Prostate gland (tissue), 2 donors: ENCODE measurements at regions not wholly inside any gene's neighbourhood (a gene's known extent, or its start where the extent isn't known, plus 50 kb on each side); places are given as distances from the start of the nearest gene placed in this dataset.

Source experiments
- DNase-seq: peaks from one replicate; pipeline ENCODE4 v3.0.0-alpha.2; 2019; ENCODE audit warnings: low spot score
- H3K27ac ChIP-seq, 2 donors: fragments of 200-600 bp; sonication (generic); 2 replicates each; pipeline ENCODE4 v1.5.1; 2017 to 2019
- H3K27me3 ChIP-seq: fragments of 200-600 bp; sonication (generic); replicated peaks from 2 replicates; pipeline ENCODE4 v1.5.1; 2019; ENCODE audit not compliant: insufficient read depth
- H3K36me3 ChIP-seq, 2 donors: fragments of 200-600 bp; sonication (generic); 1 replicate in 1 of 2; 2 replicates in 1 of 2; pipeline versions ENCODE4 v1.5.1 to v1.8.1; 2017 to 2019
- H3K4me1 ChIP-seq: fragments of 200-600 bp; sonication (generic); replicated peaks from 2 replicates; pipeline ENCODE4 v1.5.1; 2019
- H3K4me3 ChIP-seq, 2 donors: fragments of 200-600 bp; sonication (generic); 2 replicates each; pipeline ENCODE4 v1.5.1; 2017 to 2019
- H3K9me3 ChIP-seq: fragments of 200-600 bp; sonication (generic); 2 replicates; pipeline ENCODE4 v1.5.1; 2017
- POLR2A ChIP-seq: fragments of 450-650 bp; IDR thresholded peaks from one replicate; pipeline ENCODE4 v1.6.1; 2016; ENCODE audit warnings: antibody characterized with exemption, mild to moderate bottlenecking
- POLR2AphosphoS5 ChIP-seq: sonication (generic); formaldehyde crosslinking; IDR thresholded peaks from one replicate; pipeline ENCODE4 v1.6.1; 2017; ENCODE audit warnings: antibody characterized with exemption
- WGBS: methylation state at CpG from one replicate; pipeline ENCODE4 v1.1.5; 2018; 5-methylcytosine and 5-hydroxymethylcytosine counted together
- intact Hi-C: fragments of 100-400 bp; cut with DNase I; formaldehyde crosslinking; loops from one replicate; pipeline ENCODE4 v1.14.2; 2022
- TF ChIP-seq, protein P1 (sequence below), 4 experiments: fragments of 200-600 bp in 2 of 4; fragments of 450-650 bp in 2 of 4; sonication (generic) in 2 of 4; IDR thresholded peaks; 1 replicate in 3 of 4; 2 replicates in 1 of 4; pipeline ENCODE4 v1.5.1; 2016 to 2019; ENCODE audit warnings: antibody characterized with exemption in 4 of 4, mild to moderate bottlenecking in 2 of 4, moderate library complexity in 2 of 4

DNA sequence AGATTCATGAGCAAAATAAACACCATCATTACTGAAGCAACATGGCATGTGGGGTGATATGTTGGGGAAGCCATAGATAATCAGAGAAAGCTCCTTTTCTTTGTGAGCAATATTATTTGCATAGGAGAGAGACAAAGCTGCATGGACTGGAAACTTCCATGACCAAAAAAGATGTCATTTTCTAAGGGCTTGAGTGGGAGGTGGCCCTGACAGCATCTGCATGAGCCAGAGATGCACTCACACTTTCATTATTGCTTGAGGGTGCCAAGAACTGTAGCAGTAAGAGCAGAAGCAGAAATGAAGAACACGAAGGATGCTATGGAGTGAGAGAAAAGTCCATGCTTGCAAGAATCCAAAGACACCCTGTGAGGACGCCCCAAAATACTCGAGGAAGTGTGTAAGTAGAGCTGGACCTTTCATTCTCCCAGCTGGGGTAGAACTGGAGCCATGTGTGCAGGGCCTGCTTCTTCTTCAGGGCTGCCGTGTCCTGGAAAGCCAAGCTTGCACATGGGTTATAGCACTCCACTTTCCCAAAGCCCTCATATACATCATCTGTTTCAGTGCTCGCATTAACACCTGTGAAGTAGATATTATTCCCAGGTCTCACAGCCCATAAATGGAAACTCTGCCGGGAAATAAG is 851.2 kb downstream of the DHX35 start:
- 89% methylated on average over 6 of the region's 6 CpGs for WGBS
- no peak overlapping the region for H3K4me3 ChIP-seq
- H3K9me3 ChIP-seq = no peaks in the 10 kb centered on the region
- intact Hi-C loops = no loop called here
- DNase-seq = no peak
- H3K4me1 ChIP-seq = no peaks in the 10 kb centered on the region
- no peaks in the 10 kb centered on the region for H3K27me3 ChIP-seq
- TF ChIP-seq, protein P1, sequence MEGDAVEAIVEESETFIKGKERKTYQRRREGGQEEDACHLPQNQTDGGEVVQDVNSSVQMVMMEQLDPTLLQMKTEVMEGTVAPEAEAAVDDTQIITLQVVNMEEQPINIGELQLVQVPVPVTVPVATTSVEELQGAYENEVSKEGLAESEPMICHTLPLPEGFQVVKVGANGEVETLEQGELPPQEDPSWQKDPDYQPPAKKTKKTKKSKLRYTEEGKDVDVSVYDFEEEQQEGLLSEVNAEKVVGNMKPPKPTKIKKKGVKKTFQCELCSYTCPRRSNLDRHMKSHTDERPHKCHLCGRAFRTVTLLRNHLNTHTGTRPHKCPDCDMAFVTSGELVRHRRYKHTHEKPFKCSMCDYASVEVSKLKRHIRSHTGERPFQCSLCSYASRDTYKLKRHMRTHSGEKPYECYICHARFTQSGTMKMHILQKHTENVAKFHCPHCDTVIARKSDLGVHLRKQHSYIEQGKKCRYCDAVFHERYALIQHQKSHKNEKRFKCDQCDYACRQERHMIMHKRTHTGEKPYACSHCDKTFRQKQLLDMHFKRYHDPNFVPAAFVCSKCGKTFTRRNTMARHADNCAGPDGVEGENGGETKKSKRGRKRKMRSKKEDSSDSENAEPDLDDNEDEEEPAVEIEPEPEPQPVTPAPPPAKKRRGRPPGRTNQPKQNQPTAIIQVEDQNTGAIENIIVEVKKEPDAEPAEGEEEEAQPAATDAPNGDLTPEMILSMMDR (IDR thresholded peaks at IDR 0.05) = no peak
- no peak for TF ChIP-seq POLR2AphosphoS5
- TF ChIP-seq POLR2A = no peak
- H3K27ac ChIP-seq = no peak overlapping the region
- H3K36me3 ChIP-seq = no peaks in the 10 kb centered on the region

DNA sequence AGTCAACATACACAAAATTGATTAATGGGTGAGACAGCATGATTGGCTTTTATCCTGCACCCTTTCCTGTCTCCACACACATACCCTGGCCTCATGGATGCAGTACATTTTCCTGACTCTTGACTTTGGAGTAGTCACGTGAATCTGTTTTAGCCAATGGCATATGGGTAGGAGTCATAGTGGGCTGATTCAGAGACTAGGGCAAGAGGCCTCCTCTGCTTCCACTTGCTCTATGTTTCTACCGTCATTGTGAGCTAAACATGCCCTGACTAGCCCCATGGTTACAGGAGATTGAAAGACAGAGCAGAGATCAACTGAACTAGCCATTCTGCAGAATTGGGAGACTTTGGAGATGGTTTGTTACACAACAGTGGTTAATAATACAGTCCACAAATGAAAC is 850.0 kb downstream of the DHX35 start:
- 81% methylated on average over 2 of the region's 2 CpGs for WGBS
- no peaks in the 10 kb centered on the region for H3K4me1 ChIP-seq

DNA sequence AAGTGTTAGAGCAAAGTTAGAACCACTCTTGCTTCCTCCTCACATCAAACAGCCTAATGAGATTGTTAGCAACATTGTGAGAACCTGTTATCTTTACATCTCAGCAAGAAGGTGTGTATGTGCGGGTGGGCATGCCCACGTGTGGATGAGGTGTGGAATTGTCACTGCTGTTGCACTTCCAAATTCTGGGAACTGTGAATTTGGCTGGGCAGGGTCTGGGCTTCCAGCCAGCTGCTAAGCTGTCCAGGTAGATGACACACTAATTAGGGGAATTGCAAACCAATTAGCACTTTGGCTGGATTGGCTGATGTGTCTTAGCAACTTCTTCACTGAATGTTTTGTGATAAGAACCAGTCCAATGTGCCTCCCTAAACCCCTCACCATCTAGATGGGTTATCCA is 848.2 kb downstream of the DHX35 start:
- 57% methylated on average over 2 of the region's 2 CpGs for WGBS
- TF ChIP-seq POLR2AphosphoS5 (no peak), POLR2A (no peak)
- TF ChIP-seq, protein P1 (IDR thresholded peaks at IDR 0.05) = no peak

More for the DNA sequence above, 850.0 kb downstream of the DHX35 start:
- no peaks in the 10 kb centered on the region for H3K9me3 ChIP-seq
- intact Hi-C loops = no loop called here
- H3K4me3 ChIP-seq = no peak overlapping the region
- no peak for DNase-seq
- H3K36me3 ChIP-seq = no peaks in the 10 kb centered on the region
- H3K27me3 ChIP-seq = no peaks in the 10 kb centered on the region
- H3K27ac ChIP-seq = no peak overlapping the region
- TF ChIP-seq, protein P1 (IDR thresholded peaks at IDR 0.05) = no peak
- no peak for TF ChIP-seq POLR2AphosphoS5
- no peak for TF ChIP-seq POLR2A

DNA sequence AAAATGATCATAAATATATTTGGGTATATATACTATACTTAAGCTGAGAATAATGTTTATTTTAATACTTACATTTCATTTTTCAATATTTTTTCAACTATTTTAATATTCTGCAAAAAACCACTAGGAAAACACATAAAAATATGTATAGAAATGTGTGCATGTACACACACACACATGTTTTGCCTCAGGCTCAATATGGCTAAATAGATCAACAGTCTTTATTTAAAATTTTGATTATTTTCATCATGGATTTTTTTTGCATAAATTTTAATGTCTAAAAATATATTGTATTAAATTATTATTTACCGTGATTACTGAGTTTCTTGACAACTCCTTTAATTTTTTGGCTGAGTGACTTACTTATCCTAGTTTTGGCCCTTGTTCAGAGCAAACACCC is 846.5 kb downstream of the DHX35 start:
- 73% methylated on average over 1 of the region's 1 CpG for WGBS
- TF ChIP-seq, protein P1 (IDR thresholded peaks at IDR 0.05) = no peak
- no peak for TF ChIP-seq POLR2A
- no peak for TF ChIP-seq POLR2AphosphoS5
- DNase-seq = no peak
- Histone ChIP-seq H3K4me1 (no peaks in the 10 kb centered on the region), H3K9me3 (no peaks in the 10 kb centered on the region), H3K27ac (no peak overlapping the region), H3K27me3 (no peaks in the 10 kb centered on the region), H3K36me3 (no peaks in the 10 kb centered on the region), H3K4me3 (no peak overlapping the region)
- intact Hi-C loops = no loop called here

More for the DNA sequence above, 848.2 kb downstream of the DHX35 start:
- no peaks in the 10 kb centered on the region for H3K27me3 ChIP-seq
- H3K36me3 ChIP-seq = no peaks in the 10 kb centered on the region
- H3K27ac ChIP-seq = no peak overlapping the region
- no peak overlapping the region for H3K4me3 ChIP-seq
- DNase-seq = no peak
- H3K4me1 ChIP-seq = no peaks in the 10 kb centered on the region
- intact Hi-C loops = no loop called here
- H3K9me3 ChIP-seq = no peaks in the 10 kb centered on the region

DNA sequence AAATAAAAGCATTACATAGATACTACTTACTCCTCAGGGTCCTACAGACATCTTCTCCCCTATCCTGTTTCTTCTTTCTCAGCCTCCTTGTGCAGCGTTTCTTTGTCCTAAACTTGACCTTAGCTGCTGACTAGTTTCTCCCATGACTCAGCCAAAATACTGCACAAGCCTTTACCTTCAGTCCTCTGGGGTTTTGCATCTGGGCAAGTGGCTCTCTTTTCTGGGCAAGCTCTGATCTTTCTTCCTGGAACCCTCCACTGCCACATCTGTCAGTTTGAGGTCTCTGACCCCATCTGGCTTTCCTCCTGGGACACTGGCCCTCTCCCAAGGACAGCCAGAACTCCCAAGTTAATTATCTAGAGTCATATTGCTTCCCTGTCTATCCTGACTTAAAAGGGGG is 838.4 kb downstream of the DHX35 start:
- no peaks in the 10 kb centered on the region for H3K27me3 ChIP-seq
- no peak overlapping the region for H3K4me3 ChIP-seq
- peak overlapping the region in 1 of 2 donors; percentile 18 for H3K27ac ChIP-seq
- 24% methylated on average over 1 of the region's 1 CpG for WGBS
- intact Hi-C loops = no loop called here
- H3K36me3 ChIP-seq = no peaks in the 10 kb centered on the region
- H3K9me3 ChIP-seq = no peaks in the 10 kb centered on the region
- DNase-seq = no peak
- peak; percentile 51 for TF ChIP-seq POLR2AphosphoS5
- TF ChIP-seq, protein P1 (IDR thresholded peaks at IDR 0.05) = no peak
- no peaks in the 10 kb centered on the region for H3K4me1 ChIP-seq
